Muscle of leg (tissue), 3 donors: ENCODE measurements at regions not wholly inside any gene's neighbourhood (a gene's known extent, or its start where the extent isn't known, plus 50 kb on each side); places are given as distances from the start of the nearest gene placed in this dataset.

ENCODE experiments used
- DNase-seq: peaks from one replicate; pipeline ENCODE4 v3.0.0; 2013
- H3K27ac ChIP-seq: one replicate; pipeline ENCODE4 v1.5.1; 2013; ENCODE audit warnings: mild to moderate bottlenecking, low read length, control low read depth
- H3K27me3 ChIP-seq: one replicate; pipeline ENCODE4 v1.6.1; 2013; ENCODE audit warnings: low read length; ENCODE audit not compliant: control insufficient read depth, insufficient read depth
- H3K36me3 ChIP-seq: one replicate; pipeline ENCODE4 v1.6.1; 2013; ENCODE audit warnings: low read length; ENCODE audit not compliant: control insufficient read depth, insufficient read depth
- H3K4me1 ChIP-seq: one replicate; pipeline ENCODE4 v1.6.1; 2013; ENCODE audit warnings: low read length; ENCODE audit not compliant: control insufficient read depth, insufficient read depth
- H3K4me3 ChIP-seq: one replicate; pipeline ENCODE4 v1.5.1; 2013; ENCODE audit warnings: low read length, control low read depth
- H3K9me3 ChIP-seq: replicated peaks from 2 replicates; pipeline ENCODE4 v1.6.1; 2013; ENCODE audit warnings: low read depth, low read length; ENCODE audit not compliant: control insufficient read depth
- WGBS: methylation state at CpG from one replicate; pipeline ENCODE4 v1.1.5; 2013; ENCODE audit warnings: missing lambda C conversion rate; ENCODE audit not compliant: insufficient coverage; 5-methylcytosine and 5-hydroxymethylcytosine counted together

DNA sequence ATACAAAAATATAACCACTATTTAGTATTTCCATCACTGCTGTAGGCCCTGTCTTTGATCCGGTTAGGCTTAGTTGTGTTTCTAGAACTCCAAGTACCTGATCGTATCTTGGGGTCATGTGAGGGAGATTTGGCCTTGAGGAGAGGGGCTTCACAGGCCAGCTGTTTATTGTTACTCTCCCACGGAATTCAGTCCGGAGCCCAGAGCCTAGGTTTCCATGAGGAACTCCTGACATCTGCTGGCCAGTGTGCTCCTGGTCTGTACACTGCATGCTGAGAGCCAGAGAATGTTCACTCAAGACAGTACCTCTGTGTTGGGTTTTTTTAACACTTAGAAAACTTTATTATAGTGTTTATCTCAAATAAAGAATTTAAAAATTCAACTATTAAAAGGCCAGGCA, 341.0 kb upstream of the TMEM132C start:
- H3K9me3 ChIP-seq: no peaks in the 10 kb centered on the region
- peaks cover 5% of the 10 kb centered on the region for H3K4me1 ChIP-seq
- H3K4me3 ChIP-seq: no peak overlapping the region
- 14% methylated on average over 4 of the region's 4 CpGs for WGBS
- no peaks in the 10 kb centered on the region for H3K27me3 ChIP-seq
- H3K36me3 ChIP-seq: no peaks in the 10 kb centered on the region
- DNase-seq: peak; percentile 81
- H3K27ac ChIP-seq: no peak overlapping the region

DNA sequence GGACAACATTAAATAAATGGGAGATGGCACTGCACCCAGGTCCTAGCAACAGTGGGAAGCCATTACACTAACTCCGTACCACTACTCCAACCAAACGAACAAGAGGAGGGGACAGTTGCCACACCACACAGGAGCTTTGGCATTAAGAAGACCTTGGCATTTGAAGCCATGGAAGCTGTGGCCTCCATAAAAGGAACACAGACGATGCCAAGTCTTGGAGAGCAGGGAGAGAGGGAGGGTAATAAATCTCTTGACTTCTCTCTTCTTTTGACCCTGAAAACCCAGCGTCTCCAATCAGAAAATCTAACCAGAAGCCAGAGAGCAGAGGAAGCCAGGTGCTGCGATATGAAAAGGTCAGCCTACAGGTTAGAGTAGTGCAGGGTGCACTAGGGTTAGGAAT, 338.8 kb upstream of the TMEM132C start:
- no CpG with 5 or more reads among the region's 5 CpGs for WGBS
- Histone ChIP-seq H3K4me3 (no peak overlapping the region), H3K27me3 (no peaks in the 10 kb centered on the region), H3K9me3 (no peaks in the 10 kb centered on the region), H3K36me3 (no peaks in the 10 kb centered on the region), H3K27ac (no peak overlapping the region), H3K4me1 (peaks cover 5% of the 10 kb centered on the region)
- no peak for DNase-seq

DNA sequence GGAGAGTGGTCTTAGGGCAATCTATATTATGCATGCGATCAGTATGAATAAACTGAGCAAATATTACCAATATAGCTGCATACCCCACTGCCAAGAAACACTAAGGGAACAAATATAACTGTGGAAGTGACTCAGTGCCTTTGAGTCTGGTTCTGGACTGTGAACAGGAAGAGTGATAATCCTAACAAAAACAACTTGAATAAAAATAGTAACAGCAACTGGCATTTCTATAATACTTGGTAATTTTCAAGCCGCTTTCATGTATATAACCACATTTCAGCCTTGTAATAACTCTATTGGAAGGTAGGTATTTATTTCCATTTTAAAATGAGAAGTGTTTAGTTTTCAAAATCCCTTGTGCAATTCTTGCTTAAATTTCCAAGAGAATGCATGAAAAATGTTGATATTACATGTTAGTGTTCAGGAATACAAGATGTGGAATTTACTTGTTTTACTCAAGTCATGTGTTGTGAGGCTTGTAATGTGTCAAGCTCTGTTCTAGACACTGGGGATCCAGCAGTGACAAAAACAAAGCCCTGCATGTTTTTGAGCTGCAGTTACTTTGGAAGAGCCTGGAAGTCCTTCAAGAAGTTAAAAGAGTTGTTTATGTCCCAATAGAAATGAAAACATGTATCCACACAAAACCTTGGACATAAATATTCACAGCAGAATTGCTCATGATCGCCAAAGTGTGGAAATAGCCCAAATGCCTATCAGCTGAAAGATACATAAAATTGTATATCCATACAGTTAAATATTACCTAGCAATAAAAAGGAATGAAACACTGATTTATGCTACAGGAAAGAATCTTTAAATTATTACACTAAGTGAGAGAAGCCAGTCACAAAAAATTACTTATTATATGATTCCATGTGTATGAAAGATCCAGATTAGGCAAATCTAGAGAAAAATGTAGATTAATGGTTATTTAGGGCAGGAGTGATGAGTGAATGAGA, 338.1 kb upstream of the TMEM132C start:
- peaks cover 5% of the 10 kb centered on the region for H3K4me1 ChIP-seq
- H3K9me3 ChIP-seq: no peaks in the 10 kb centered on the region
- no peaks in the 10 kb centered on the region for H3K27me3 ChIP-seq
- WGBS: no CpG with 5 or more reads among the region's 3 CpGs
- no peaks in the 10 kb centered on the region for H3K36me3 ChIP-seq
- H3K27ac ChIP-seq: no peak overlapping the region
- DNase-seq: peak; percentile 58
- no peak overlapping the region for H3K4me3 ChIP-seq

DNA sequence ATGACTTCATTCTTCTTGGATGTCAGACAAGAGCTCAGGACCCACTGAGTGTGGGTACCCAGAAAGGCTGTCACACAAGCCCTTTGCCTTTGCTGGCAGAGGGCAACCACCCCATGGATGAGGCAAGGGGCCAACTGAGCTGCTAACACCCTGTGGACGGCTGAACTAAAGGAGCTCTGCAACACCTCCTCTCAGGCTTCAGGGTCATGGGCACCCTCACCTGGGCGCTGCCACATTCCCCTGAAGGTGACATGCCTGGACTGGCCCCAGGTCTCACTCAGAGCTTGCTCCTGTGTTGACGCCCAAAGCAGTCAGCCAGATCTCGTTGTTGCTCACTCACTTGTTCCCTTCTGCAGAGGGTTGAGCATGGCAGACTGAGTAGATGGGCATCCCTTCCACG, 336.8 kb upstream of the TMEM132C start:
- Histone ChIP-seq H3K36me3 (no peaks in the 10 kb centered on the region), H3K4me3 (no peak overlapping the region), H3K27ac (no peak overlapping the region), H3K4me1 (peaks cover 5% of the 10 kb centered on the region), H3K27me3 (no peaks in the 10 kb centered on the region), H3K9me3 (no peaks in the 10 kb centered on the region)
- WGBS: 51% methylated on average over 5 of the region's 5 CpGs
- no peak for DNase-seq

DNA sequence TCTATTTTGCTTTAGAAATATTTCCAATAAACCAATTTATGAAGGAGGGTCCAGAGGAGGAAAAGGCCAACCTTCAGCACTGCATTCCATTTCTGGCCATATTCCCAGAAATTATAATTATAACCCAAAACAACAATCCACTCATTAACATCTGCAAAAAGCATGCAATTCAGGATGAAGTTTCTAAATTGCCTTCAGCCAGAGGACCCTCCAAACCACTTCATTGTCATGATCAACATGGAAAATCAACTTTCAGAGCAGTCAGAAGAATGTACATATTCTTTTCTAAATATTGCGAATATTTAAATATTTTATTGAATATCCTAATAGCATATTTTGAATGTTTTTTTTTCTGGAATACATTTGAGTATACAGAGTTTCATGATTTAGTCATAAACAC, 332.6 kb upstream of the TMEM132C start:
- no peaks in the 10 kb centered on the region for H3K27me3 ChIP-seq
- H3K36me3 ChIP-seq: no peaks in the 10 kb centered on the region
- H3K4me3 ChIP-seq: no peak overlapping the region
- no CpG with 5 or more reads among the region's 1 CpG for whole genome bisulfite sequencing
- no peak for DNase-seq
- H3K9me3 ChIP-seq: no peaks in the 10 kb centered on the region
- H3K27ac ChIP-seq: no peak overlapping the region
- H3K4me1 ChIP-seq: no peaks in the 10 kb centered on the region

DNA sequence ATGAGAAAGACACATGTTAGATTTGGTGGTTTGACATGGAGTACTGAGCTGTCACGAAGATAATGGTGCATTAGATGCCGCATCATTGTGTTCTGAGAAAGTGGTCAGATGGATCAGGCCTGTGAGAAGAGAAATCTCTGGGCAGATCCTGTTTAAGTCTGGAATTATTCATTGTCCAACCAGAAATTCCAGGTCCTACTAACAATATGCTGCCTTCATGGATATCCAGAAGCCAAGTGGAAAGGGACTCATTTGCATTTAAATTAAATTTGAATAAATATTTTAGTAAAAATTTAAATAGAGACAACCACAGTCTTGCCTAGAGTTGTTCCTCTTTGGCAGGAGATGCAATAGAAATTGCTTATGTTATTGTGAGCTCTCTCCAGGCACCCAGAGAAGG, 330.5 kb upstream of the TMEM132C start:
- H3K27ac ChIP-seq: no peak overlapping the region
- no peak for DNase-seq
- 70% methylated on average over 2 of the region's 2 CpGs for WGBS
- no peaks in the 10 kb centered on the region for H3K36me3 ChIP-seq
- H3K4me1 ChIP-seq: no peaks in the 10 kb centered on the region
- no peak overlapping the region for H3K4me3 ChIP-seq
- no peaks in the 10 kb centered on the region for H3K27me3 ChIP-seq
- no peaks in the 10 kb centered on the region for H3K9me3 ChIP-seq

DNA sequence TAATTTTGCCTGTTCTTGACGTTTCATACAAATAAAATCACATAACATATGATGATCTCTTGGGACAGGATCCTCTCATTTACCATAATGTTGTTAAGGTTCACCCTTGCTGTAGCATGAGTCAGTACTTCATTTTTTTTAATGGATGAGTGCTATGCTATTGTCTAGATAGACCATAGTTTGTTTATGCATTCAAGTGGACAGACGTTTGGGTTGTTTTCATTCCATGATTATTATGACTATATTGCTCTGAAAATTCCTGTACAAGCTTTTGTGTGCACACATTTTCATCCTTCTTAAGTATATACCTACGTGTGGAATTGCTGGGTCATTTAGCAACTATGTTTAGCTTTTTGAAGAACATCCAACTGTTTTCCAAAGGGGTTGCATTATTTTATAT, 325.6 kb upstream of the TMEM132C start:
- no CpG with 5 or more reads among the region's 3 CpGs for WGBS

DNA sequence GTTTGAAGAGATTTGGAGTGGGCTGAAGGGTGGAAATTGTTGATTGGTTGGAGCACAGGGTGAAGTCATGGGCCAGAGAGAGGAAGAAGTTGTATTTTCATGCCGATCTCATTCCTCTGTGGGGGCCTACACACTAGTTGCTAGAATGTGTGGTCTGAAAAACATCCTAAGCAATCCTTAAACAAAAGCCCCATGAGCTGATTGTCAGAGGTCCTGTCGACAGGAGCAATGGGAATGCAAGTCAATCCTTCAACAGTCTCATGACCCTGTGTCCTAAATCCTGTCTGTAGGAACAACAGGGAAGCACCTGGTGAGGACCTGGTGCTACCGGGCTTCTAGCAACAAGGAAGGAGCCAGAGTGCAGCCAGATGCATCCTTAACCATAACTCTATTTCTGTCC, 324.0 kb upstream of the TMEM132C start:
- no peaks in the 10 kb centered on the region for H3K27me3 ChIP-seq
- no peak overlapping the region for H3K4me3 ChIP-seq
- whole genome bisulfite sequencing: 80% methylated on average over 2 of the region's 3 CpGs
- no peaks in the 10 kb centered on the region for H3K9me3 ChIP-seq
- no peaks in the 10 kb centered on the region for H3K36me3 ChIP-seq
- no peak for DNase-seq
- H3K27ac ChIP-seq: no peak overlapping the region
- H3K4me1 ChIP-seq: no peaks in the 10 kb centered on the region

More for the DNA sequence above, 325.6 kb upstream of the TMEM132C start:
- H3K9me3 ChIP-seq: no peaks in the 10 kb centered on the region
- no peaks in the 10 kb centered on the region for H3K27me3 ChIP-seq
- H3K27ac ChIP-seq: no peak overlapping the region
- no peak for DNase-seq
- H3K36me3 ChIP-seq: no peaks in the 10 kb centered on the region
- H3K4me3 ChIP-seq: no peak overlapping the region
- H3K4me1 ChIP-seq: no peaks in the 10 kb centered on the region

DNA sequence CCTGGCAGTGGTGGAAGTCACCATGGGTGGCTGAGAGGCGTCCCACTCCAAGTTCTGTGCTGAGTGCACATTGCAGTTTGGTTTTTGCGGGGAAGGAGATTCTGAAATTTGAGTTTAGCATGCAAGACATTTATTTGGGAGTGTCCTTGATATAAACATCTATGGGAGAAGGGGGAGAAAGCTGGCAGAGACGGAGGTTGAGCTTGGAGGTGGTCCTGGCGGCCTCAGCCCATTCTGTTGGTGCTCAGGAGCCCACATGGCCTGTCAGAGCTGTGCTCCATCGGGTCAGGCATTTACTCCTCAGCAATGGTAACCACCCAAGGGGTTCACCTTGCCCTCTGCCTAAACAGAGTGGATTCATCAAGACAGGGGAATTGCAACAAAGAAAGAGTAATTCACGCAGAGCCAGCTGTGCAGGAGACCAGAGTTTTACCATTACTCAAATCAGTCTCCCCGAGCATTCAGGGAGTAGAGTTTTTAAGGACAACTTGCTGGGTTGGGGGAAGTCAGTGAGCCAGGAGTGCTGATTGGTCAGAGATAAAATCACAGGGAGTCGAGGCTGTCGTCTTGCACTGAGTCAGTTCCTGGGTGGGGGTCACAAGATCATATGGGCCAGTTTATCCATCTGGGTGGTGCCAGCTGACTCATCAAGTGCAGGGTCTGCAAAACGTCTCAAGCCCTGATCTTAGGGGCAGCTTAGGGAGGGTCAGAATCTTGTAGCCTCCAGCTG, 323.3 kb upstream of the TMEM132C start:
- Histone ChIP-seq H3K9me3 (no peaks in the 10 kb centered on the region), H3K4me1 (no peaks in the 10 kb centered on the region), H3K4me3 (no peak overlapping the region), H3K27ac (no peak overlapping the region), H3K27me3 (no peaks in the 10 kb centered on the region), H3K36me3 (no peaks in the 10 kb centered on the region)
- DNase-seq: no peak
- WGBS: 64% methylated on average over 7 of the region's 10 CpGs

DNA sequence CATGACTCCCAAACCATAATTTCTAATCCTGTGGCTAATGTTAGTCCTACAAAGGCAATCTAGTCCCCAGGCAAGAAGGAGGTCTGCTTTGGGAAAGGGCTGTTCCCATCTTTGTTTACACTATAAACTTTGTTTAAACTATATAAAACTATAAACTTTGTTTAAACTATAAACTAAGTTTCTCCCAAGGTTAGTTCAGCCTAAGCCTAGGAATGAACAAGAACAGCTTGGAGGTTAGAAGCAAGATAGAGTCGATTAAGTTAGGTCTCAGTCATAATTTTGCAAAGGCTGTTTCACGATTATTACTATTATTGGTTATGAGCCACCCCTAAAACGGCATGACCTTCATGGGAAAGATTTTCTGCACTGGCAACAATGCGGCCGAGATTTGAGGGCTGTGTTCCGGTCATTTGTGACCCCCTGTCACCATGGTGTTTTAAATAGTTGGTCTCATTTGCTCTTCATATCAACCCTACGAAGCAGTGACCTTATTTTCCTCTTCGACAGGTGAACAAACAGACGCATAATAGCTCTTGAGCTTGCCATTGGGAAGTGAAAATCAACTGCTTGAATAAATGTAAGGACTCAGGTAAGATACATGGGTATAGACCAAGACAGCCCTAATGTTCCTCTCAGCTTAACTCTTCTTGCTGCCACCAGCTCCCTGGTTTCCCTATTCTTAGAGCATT, 322.6 kb upstream of the TMEM132C start:
- no peak for DNase-seq
- 100% methylated on average over 4 of the region's 9 CpGs for WGBS
- Histone ChIP-seq H3K9me3 (no peaks in the 10 kb centered on the region), H3K4me1 (no peaks in the 10 kb centered on the region), H3K36me3 (no peaks in the 10 kb centered on the region), H3K27me3 (no peaks in the 10 kb centered on the region), H3K27ac (no peak overlapping the region), H3K4me3 (no peak overlapping the region)
